GM12865 (cell line): ENCODE measurements at regions not wholly inside any gene's neighbourhood (a gene's known extent, or its start where the extent isn't known, plus 50 kb on each side); places are given as distances from the start of the nearest gene placed in this dataset.
"Not testable (repeated sequence)": the region's sequence is repeated elsewhere in the genome, so short reads cannot be mapped to it uniquely, and the experiment has no call there.

Source experiments
- DNase-seq: peaks from one replicate; pipeline ENCODE4 v3.0.0; 2010; ENCODE audit warnings: low read depth
- H3K4me3 ChIP-seq: 2 replicates; pipeline ENCODE4 v1.5.1; 2011; ENCODE audit warnings: mild to moderate bottlenecking, low read depth, low read length, control low read depth
- TF ChIP-seq, protein P1 (sequence below): IDR thresholded peaks from 2 replicates; pipeline ENCODE4 v1.5.1; 2011; ENCODE audit warnings: low read length, control low read depth, low read depth, inconsistent platforms; ENCODE audit not compliant: insufficient read depth; ENCODE audit errors: missing control alignments

DNA sequence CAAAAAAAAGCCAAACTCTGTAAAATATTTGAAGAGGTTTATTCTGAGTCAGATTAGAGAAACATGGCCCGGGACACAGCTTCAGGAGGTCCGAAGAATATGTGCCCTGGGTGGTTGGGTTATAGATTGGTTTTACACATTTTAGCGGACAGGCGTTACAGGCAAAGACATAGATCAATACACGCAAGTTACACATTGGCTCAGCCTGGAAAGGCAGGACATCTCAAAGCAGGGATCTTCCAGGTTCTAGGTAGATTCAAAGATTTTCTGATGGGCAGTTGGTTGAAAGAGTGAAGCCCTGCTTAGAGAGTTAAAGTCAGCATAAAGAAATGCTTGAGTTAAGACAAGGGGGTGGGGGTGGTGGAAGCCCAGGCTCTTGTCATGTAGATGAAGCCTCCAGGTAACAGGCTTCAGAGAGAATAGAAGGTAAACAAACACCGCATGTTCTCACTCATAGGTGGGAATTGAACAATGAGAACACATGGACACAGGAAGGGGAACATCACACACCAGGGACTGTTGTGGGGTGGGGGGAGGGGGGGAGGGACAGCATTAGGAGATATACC is 464.3 kb upstream of the ADARB2 start:
- no peak overlapping the region for H3K4me3 ChIP-seq
- TF ChIP-seq, protein P1, sequence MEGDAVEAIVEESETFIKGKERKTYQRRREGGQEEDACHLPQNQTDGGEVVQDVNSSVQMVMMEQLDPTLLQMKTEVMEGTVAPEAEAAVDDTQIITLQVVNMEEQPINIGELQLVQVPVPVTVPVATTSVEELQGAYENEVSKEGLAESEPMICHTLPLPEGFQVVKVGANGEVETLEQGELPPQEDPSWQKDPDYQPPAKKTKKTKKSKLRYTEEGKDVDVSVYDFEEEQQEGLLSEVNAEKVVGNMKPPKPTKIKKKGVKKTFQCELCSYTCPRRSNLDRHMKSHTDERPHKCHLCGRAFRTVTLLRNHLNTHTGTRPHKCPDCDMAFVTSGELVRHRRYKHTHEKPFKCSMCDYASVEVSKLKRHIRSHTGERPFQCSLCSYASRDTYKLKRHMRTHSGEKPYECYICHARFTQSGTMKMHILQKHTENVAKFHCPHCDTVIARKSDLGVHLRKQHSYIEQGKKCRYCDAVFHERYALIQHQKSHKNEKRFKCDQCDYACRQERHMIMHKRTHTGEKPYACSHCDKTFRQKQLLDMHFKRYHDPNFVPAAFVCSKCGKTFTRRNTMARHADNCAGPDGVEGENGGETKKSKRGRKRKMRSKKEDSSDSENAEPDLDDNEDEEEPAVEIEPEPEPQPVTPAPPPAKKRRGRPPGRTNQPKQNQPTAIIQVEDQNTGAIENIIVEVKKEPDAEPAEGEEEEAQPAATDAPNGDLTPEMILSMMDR, result no peak
- DNase-seq, result no peak

DNA sequence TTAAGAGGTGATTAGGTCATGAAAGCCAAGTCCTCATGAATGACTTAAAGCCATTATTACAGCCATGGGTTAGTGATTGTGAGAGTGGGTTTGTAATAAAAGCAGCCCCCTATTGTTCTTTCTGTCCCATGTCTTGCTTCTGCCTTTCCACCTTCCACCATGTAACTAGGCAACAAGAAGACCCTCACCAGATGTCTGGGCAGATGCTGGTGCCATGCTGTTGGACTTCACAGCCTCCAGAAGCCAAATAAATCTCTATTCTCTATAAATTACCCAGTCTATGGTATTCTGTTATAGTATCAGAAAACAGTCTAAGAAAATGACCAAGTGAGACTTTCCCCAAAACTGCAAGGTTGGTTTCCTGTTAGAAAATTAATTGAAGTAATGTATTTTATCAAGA is 460.3 kb upstream of the ADARB2 start:
- TF ChIP-seq, protein P1, result no peak
- DNase-seq, result no peak
- H3K4me3 ChIP-seq, result no peak overlapping the region

DNA sequence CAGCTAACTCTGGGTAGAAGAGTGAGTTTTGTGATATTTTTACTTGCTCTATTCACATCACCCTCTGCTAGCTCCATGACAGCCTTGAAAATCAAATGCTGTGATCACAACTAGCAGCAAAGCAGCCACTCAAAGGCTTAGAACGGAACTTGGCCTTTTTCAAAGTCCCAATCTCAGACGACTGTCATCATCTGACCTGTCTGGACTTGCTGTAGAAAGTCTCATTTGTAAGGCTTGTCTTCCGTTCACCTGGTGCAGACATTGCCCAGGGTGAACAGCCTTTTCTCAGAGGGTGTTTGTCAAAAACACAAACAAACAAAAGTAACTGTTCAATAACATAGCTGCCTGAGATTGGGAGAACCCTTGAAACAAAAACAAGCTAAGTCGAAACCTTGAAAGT is 458.9 kb upstream of the ADARB2 start:
- TF ChIP-seq, protein P1, result no peak
- no peak overlapping the region for H3K4me3 ChIP-seq
- no peak for DNase-seq

GRCh38 chr10:2189356-2189755 is 452.0 kb upstream of the ADARB2 start:
- H3K4me3 ChIP-seq, DNase-seq: not testable (repeated sequence)

- TF ChIP-seq, protein P1, result no peak
- no peak for DNase-seq
Observed at GRCh38 chr10:2188371-2188770, 451.0 kb upstream of the ADARB2 start.

GRCh38 chr10:2173327-2173726 is 436.0 kb upstream of the ADARB2 start:
- DNase-seq, result no peak
- TF ChIP-seq, protein P1, result no peak
- no peak overlapping the region for H3K4me3 ChIP-seq

More at GRCh38 chr10:2188371-2188770, 451.0 kb upstream of the ADARB2 start:
- H3K4me3 ChIP-seq, result no peak overlapping the region

DNA sequence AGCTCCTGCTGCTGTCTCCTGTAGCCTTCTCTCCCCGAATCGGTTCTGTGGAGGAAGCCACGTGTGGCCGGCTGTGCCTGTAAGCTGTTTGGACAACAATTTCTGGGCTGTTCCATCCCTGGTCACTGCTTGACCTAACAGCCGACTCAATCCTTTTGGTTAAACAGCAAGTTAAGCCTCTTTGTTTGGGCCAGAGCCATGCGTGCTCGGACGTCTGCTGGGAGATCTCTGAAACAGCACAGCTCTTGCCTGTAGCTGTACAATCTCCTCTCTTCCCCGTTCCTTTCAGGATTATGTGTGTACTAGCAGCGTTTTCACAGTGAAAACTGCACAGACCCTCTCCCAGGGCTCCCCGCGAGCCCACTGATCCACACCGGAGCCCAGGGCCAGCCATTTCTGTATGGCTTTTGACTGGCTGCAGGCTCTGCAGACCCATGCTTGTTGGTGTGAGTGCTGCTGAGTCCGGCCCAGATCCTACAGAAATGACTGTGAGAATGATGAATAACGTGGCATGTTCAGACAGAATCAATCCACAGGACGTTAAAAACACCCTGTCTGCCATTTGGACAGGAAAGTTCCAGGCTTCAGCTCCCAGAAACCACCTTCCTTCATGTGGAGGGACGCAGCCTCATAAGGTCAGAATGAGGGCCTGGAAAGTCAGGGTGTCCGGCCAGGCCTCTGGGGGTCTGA is 428.6 kb upstream of the ADARB2 start:
- no peak for DNase-seq
- TF ChIP-seq, protein P1, result no peak
- H3K4me3 ChIP-seq, result no peak overlapping the region
